ENCODE measurements at regions not wholly inside any gene's neighbourhood (a gene's known extent, or its start where the extent isn't known, plus 50 kb on each side); places are given as distances from the start of the nearest gene placed in this dataset.
"Not testable (repeated sequence)": the region's sequence is repeated elsewhere in the genome, so short reads cannot be mapped to it uniquely, and the experiment has no call there.

DNA sequence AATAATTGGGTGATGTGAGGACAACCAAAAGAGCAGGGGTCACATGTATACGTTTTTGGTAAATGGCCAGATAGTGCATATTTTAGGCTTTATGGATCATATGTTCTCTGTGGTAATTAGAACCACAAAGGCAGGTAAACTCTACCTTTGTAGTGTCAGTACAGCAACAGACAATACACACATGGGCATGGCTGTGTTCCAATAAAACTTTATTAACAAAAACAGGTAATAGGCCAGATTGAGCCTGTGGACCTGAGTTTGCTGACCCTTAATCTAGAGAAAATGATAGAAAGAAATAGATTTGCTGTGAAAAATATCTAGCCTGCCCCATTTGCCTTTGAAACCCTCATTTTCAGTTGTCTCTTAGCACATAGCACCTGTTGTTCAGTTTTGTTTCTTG lies 177.2 kb upstream of the CXCR4 start:
- peaks cover 13% of the 10 kb centered on the region for H3K4me1 Mint-ChIP-seq (ENCODE audit: low read depth)
- H3K4me3 Mint-ChIP-seq: no peak overlapping the region
- intact Hi-C loops (cut with micrococcal nuclease): no loop called here
- H3K27me3 Mint-ChIP-seq (ENCODE audit: insufficient read depth): no peaks in the 10 kb centered on the region
- H3K9me3 Mint-ChIP-seq: no peaks in the 10 kb centered on the region
- no peaks in the 10 kb centered on the region for H3K36me3 Mint-ChIP-seq (ENCODE audit: low read depth)
- H3K27ac Mint-ChIP-seq: no peak overlapping the region
- DNase-seq (ENCODE audit: low spot score): no peak

DNA sequence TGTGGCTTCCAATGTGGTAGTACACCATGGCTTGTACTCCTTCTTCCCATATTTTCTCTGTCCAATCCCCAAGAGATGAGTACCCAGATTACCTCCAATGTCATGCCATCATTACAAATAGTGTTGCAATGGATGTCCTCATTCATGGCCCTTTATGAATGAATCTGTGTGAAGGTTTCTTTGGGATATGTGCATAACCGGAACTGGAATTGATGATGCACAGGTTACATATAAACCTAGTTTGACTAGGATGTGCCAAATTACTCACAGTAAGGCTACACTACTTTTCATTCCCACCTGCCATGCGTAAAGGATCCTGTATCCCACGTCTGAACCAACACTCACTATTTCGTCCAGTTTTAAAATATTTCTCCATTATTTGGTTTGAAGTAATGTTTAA lies 173.9 kb upstream of the CXCR4 start:
- peaks cover 3% of the 10 kb centered on the region for H3K27me3 Mint-ChIP-seq (ENCODE audit: insufficient read depth)
- H3K9me3 Mint-ChIP-seq: no peaks in the 10 kb centered on the region
- intact Hi-C loops (cut with micrococcal nuclease): no loop called here
- no peak overlapping the region for H3K27ac Mint-ChIP-seq
- no peak overlapping the region for H3K4me3 Mint-ChIP-seq
- peaks cover 2% of the 10 kb centered on the region for H3K36me3 Mint-ChIP-seq (ENCODE audit: low read depth)
- DNase-seq (ENCODE audit: low spot score): no peak
- peaks cover 7% of the 10 kb centered on the region for H3K4me1 Mint-ChIP-seq (ENCODE audit: low read depth)

DNA sequence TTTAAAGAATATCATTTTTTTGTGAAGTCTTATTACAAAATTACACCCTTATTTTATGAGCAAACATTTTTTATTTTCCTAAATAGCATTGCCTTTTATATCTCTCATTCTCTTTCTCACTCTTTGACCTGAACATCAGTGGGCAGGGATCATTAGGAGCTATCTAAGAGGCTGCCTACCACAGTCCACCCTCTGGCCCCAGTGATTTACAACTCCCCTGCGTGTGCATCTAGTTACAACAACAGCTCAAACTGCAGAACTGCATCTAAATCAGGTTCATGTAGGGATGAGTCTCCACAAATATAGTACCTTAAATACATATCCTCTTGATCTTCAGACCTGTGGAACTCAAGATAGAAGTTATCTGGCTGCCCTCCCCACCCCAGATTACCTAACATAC lies 172.4 kb upstream of the CXCR4 start:
- H3K27me3 Mint-ChIP-seq (ENCODE audit: insufficient read depth): peaks cover 3% of the 10 kb centered on the region
- no peak overlapping the region for H3K4me3 Mint-ChIP-seq
- no peaks in the 10 kb centered on the region for H3K9me3 Mint-ChIP-seq
- H3K27ac Mint-ChIP-seq: no peak overlapping the region
- H3K36me3 Mint-ChIP-seq (ENCODE audit: low read depth): peaks cover 8% of the 10 kb centered on the region
- intact Hi-C loops (cut with micrococcal nuclease): no loop called here
- H3K4me1 Mint-ChIP-seq (ENCODE audit: low read depth): peaks cover 15% of the 10 kb centered on the region
- no peak for DNase-seq (ENCODE audit: low spot score)

DNA sequence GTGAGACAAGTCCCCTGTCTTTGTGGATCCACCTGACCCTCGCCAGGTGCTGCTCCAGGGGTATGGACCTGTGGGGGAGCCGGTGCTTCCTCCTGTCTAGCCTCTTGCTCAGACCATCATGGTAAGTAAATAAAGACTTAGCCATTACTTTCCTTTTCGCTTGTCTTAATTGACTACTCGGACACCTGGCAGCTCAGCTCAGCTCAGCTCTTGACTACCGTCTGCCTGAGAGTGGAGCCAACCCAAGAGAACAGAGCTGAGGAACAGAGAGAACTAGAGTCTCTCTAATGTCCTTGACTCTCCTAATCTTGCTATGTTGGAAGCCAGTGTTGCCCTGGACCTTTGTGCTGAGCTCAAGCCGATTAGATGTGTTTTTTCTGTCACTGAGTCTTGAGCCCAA lies 170.3 kb upstream of the CXCR4 start:
- H3K4me3 Mint-ChIP-seq: no peak overlapping the region
- H3K36me3 Mint-ChIP-seq (ENCODE audit: low read depth): peaks cover 8% of the 10 kb centered on the region
- H3K4me1 Mint-ChIP-seq (ENCODE audit: low read depth): peaks cover 33% of the 10 kb centered on the region
- intact Hi-C loops (cut with micrococcal nuclease): no loop called here
- H3K27me3 Mint-ChIP-seq (ENCODE audit: insufficient read depth): peaks cover 3% of the 10 kb centered on the region
- DNase-seq (ENCODE audit: low spot score): no peak
- no peak overlapping the region for H3K27ac Mint-ChIP-seq
- H3K9me3 Mint-ChIP-seq: no peaks in the 10 kb centered on the region

DNA sequence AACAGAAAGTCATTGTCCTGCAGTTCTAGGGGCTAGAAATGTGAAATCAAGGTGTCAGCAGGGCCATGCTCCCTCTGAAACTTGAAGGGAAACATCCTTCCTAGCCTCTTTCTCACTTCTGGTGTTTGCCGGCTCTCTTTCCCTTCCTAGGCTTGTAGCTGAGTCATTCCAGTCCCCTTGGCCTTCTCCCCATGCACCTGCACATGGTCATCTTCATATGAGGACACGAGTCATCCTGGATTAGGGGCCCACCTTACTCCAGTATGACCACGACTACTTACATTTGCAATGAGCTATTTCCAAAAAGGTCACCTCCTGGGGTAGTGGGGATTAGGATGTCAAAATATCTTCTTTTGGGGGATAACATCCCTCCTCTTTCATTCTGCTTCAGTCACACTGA lies 168.5 kb upstream of the CXCR4 start:
- peaks cover 3% of the 10 kb centered on the region for H3K27me3 Mint-ChIP-seq (ENCODE audit: insufficient read depth)
- no peaks in the 10 kb centered on the region for H3K9me3 Mint-ChIP-seq
- peaks cover 8% of the 10 kb centered on the region for H3K36me3 Mint-ChIP-seq (ENCODE audit: low read depth)
- H3K4me3 Mint-ChIP-seq: no peak overlapping the region
- H3K27ac Mint-ChIP-seq: no peak overlapping the region
- no peak for DNase-seq (ENCODE audit: low spot score)
- intact Hi-C loops (cut with micrococcal nuclease): no loop called here
- H3K4me1 Mint-ChIP-seq (ENCODE audit: low read depth): peaks cover 45% of the 10 kb centered on the region

DNA sequence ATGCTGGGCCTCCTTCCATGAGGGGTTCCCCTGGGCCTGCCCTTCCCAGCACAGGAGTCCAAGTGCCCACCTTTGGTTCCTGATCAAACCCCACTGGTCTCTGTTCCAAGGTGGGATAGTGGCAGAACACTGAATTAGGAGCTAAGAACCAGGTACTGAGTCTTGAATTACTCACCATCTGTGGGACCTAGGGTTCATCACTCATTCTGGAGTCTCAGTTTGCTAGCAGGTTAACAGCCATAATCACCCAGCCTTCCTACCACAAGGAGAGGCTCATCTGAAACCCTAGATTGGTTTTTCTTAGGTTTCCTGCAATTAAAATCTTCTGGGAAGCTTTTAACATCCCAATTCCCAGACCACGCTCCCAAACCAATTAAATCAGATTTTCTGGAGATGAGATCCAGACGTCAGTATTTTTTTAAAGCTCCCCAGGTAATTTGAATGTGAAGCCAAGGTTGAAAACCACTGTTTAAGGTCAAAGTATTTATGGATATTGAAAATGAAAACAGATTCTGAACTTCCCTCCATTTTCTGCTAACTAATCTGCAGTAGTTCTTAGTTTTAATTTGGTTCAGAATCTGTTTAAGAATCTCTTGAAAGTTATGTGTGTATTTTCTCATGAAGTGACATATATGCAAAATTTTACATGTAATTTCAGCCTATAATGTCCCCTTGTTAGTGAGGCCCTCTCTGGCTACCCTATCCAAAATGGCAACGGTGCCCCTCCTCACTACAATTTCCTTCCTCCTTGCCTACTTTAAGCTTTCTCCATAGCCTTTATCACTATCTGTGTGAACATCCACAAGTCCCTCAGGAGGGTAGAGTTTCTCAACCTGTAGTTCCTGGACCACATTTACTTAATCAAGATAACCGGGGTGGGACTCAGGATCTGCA lies 166.5 kb upstream of the CXCR4 start:
- H3K4me1 Mint-ChIP-seq (ENCODE audit: low read depth): peaks cover 64% of the 10 kb centered on the region
- DNase-seq (ENCODE audit: low spot score): no peak
- peaks cover 12% of the 10 kb centered on the region for H3K36me3 Mint-ChIP-seq (ENCODE audit: low read depth)
- no peaks in the 10 kb centered on the region for H3K9me3 Mint-ChIP-seq
- intact Hi-C loops (cut with micrococcal nuclease): loop anchor here (2.0 to 5.0 kb wide), 2 partner anchors 20 to 47 kb away; no protein-coding TSS in a partner anchor
- H3K27ac Mint-ChIP-seq: peak overlapping the region; percentile 7
- H3K4me3 Mint-ChIP-seq: no peak overlapping the region
- peaks cover 3% of the 10 kb centered on the region for H3K27me3 Mint-ChIP-seq (ENCODE audit: insufficient read depth)

DNA sequence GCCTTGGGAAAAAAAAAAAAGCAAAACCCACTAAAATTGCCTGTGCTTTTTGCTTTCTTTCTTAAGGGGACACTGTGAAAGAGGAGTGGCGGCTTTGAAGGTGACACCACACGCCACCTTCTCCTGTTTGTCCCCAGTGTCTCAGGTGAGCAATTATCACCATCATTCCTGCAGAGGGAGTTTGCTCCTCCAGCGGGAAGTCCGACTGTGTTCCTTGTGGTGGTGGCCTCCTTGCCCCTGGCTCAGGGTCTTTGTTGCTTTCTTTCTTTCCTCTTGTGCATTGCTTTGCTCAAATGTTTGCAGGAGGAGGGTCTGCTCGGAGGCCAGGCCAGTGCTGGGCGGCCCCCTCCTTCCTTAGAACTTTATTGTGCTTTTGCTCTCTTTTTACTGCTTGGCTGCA lies 164.3 kb upstream of the CXCR4 start:
- H3K27ac Mint-ChIP-seq: peak overlapping the region; percentile 75
- no peaks in the 10 kb centered on the region for H3K9me3 Mint-ChIP-seq
- peaks cover 67% of the 10 kb centered on the region for H3K4me1 Mint-ChIP-seq (ENCODE audit: low read depth)

DNA sequence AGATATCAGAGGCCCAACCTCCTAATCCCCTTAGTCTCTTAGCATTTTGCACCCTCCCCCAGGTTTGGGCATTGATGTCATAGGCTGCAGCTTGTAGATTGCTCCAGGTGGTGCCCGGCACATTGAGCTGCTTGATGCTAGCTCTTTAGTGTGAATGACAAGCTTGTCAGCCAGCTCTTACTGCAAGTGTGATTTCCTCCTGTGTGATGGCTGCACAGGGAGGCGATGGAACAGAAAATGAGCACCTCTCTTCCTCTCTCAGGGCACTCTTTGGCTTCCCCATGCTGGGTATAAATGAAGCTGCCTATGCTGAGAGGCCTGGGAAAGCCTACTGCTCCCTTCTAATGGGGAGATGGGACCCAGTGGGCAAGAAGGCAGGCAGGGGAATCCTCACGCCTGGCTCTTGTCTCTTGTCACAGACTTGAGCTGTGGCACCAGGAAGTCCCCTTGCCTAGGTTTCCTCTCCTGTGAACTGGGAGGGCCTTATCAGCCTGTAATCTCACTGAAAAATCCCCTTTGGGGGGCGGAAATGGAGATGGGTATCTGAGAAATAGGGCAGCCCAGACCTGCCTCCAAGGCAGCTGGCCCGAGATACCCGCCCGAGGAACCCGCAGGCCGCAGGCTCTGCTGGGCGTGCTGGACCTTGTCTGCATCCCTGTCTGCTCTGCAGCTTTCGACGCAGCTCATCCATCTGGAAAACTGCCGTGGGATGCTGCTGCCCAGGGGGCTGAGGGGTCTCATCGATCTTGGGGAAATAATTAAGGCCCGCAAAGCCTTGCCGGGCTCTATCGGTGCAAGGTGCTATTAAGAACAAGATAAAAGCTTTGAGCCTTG lies 163.5 kb upstream of the CXCR4 start:
- H3K4me1 Mint-ChIP-seq (ENCODE audit: low read depth): peaks cover 67% of the 10 kb centered on the region

More for the DNA sequence above, 164.3 kb upstream of the CXCR4 start:
- DNase-seq (ENCODE audit: low spot score): no peak
- Mint-ChIP-seq H3K27me3 (ENCODE audit: insufficient read depth) (peaks cover 3% of the 10 kb centered on the region), H3K4me3 (no peak overlapping the region), H3K36me3 (ENCODE audit: low read depth) (peaks cover 12% of the 10 kb centered on the region)
- intact Hi-C loops (cut with micrococcal nuclease): loop anchor here (5.0 kb wide), 1 partner anchor 45 kb away; no protein-coding TSS in a partner anchor

DNA sequence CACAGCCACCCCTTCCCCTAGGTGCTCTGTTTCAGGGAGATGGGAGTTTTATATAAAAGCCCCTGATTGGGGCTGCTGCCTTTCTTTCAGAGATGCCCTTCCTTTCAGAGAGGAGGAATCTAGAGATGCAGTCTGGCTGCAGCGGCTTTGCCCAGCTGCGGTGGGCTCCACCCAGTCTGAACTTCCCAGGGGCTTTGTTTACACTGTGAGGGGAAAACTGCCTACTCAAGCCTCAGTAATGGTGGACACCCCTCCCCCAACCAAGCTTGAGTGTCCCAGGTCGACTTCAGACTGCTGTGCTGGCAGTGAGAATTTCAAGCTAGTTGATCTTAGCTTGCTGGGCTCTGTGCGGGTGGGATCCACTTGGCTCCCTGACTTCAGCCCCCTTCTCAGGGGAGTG lies 148.4 kb upstream of the CXCR4 start:
- H3K4me1 Mint-ChIP-seq (ENCODE audit: low read depth); H3K27me3 Mint-ChIP-seq (ENCODE audit: insufficient read depth); H3K4me3 Mint-ChIP-seq; H3K27ac Mint-ChIP-seq; intact Hi-C loops (cut with micrococcal nuclease); H3K36me3 Mint-ChIP-seq (ENCODE audit: low read depth); DNase-seq (ENCODE audit: low spot score): not testable (repeated sequence)
- peaks cover 44% of the 10 kb centered on the region for H3K9me3 Mint-ChIP-seq

More for the DNA sequence above, 163.5 kb upstream of the CXCR4 start:
- peak overlapping the region; percentile 38 for H3K4me3 Mint-ChIP-seq
- peak overlapping the region; percentile 81 for H3K27ac Mint-ChIP-seq
- H3K36me3 Mint-ChIP-seq (ENCODE audit: low read depth): peaks cover 10% of the 10 kb centered on the region
- peak; percentile 56 for DNase-seq (ENCODE audit: low spot score)
- no peaks in the 10 kb centered on the region for H3K9me3 Mint-ChIP-seq
- intact Hi-C loops (cut with micrococcal nuclease): loop anchor here (5.0 kb wide), 1 partner anchor 44 kb away; no protein-coding TSS in a partner anchor
- H3K27me3 Mint-ChIP-seq (ENCODE audit: insufficient read depth): no peaks in the 10 kb centered on the region

DNA sequence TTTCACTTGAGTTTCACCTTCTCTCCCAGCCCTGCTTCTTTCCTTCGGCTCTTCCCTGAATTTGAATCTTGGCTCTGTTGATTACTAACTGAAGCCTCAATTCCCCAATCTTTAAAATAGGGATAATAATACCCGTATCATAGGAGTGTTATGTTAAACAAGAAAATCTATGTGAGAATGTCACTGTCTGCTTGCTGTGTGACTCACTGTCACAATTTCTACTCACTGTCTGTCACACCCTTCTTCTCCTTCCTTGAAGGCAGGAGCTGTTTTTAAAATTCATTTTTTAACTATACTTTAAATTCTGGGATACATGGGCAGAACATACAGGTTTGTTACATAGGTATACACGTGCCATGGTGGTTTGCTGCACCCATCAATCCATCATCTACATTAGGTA lies 141.6 kb upstream of the CXCR4 start:
- intact Hi-C loops (cut with micrococcal nuclease): no loop called here

DNA sequence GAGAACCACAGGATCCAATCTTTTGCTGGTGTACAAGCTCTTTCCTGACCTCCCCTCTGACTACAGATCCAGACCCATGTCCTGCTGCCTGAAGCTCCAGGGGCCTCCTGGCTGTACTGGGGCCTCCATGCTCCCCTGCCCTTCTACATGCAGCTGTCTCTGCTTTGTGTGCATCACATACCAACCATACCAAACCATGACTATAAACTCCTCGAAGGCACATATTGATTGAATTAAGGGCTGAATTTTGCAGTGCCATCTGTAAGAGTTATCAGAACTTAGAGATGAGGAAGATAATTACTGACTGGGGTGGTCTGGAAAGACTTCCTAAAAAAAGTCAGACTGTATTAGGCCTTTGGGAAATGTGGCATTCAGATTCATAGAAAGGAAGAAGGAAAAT lies 139.9 kb upstream of the CXCR4 start:
- no peaks in the 10 kb centered on the region for H3K36me3 Mint-ChIP-seq (ENCODE audit: low read depth)
- H3K4me3 Mint-ChIP-seq: no peak overlapping the region
- H3K9me3 Mint-ChIP-seq: no peaks in the 10 kb centered on the region
- no peak overlapping the region for H3K27ac Mint-ChIP-seq
- peaks cover 7% of the 10 kb centered on the region for H3K4me1 Mint-ChIP-seq (ENCODE audit: low read depth)
- intact Hi-C loops (cut with micrococcal nuclease): no loop called here
- peaks cover 5% of the 10 kb centered on the region for H3K27me3 Mint-ChIP-seq (ENCODE audit: insufficient read depth)
- DNase-seq (ENCODE audit: low spot score): no peak

More for the DNA sequence above, 141.6 kb upstream of the CXCR4 start:
- H3K27me3 Mint-ChIP-seq (ENCODE audit: insufficient read depth): peaks cover 5% of the 10 kb centered on the region
- peaks cover 12% of the 10 kb centered on the region for H3K9me3 Mint-ChIP-seq
- peaks cover 5% of the 10 kb centered on the region for H3K36me3 Mint-ChIP-seq (ENCODE audit: low read depth)
- H3K27ac Mint-ChIP-seq: no peak overlapping the region
- no peak overlapping the region for H3K4me3 Mint-ChIP-seq
- peaks cover 7% of the 10 kb centered on the region for H3K4me1 Mint-ChIP-seq (ENCODE audit: low read depth)
- DNase-seq (ENCODE audit: low spot score): no peak

DNA sequence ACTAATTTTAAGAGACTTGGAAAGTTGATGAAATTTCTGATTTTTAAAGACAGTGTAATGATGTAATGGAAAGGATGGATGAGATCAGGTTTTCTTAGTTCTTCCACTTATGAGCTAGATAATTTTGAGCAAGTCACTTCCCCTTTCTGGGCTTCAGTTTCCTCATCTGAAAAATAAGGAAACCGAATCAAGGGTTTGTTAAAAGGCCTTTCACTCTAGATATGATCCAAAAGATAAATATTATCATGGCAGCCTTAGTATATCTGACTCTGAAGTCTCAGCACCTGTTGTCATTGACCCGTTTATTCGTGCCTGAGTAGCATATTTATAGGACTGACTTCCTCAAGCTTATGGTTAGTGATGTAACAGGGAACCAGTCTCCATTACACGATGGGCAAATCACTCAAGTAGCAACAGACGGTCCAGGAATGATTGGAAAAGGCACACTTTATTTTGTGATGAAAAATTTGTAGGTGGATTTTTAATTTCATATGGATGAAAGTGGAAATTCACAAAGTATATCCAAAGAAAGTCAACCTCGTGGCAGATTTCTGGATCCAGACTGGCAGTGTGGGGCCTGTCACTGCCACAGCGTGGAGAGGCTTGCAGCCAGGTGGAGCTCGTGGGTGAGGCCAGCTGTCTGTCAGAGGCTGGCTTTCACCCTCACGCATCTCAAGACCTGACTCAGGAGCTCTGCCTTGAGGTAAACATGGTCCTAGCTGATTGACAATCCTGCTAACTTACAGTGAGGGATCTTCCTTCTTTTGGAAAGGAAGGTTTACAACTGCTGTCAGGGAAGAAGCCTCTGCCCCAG lies 137.9 kb upstream of the CXCR4 start:
- H3K4me3 Mint-ChIP-seq: no peak overlapping the region
- no peak for DNase-seq (ENCODE audit: low spot score)
- H3K27ac Mint-ChIP-seq: no peak overlapping the region
- no peaks in the 10 kb centered on the region for H3K36me3 Mint-ChIP-seq (ENCODE audit: low read depth)
- peaks cover 12% of the 10 kb centered on the region for H3K4me1 Mint-ChIP-seq (ENCODE audit: low read depth)
- intact Hi-C loops (cut with micrococcal nuclease): no loop called here
- H3K9me3 Mint-ChIP-seq: no peaks in the 10 kb centered on the region
- peaks cover 5% of the 10 kb centered on the region for H3K27me3 Mint-ChIP-seq (ENCODE audit: insufficient read depth)

All from activated T-helper 1 cell treated with anti-CD3 and anti-CD28 coated beads, Interleukin-12 subunit alpha, Interleukin-12 subunit beta, Interleukin-2, Interleukin-4 antibody, amounts not matched to agents 30 ng/mL and 10 ng/mL and 1 ng/mL, durations not matched to agents 14 hours and 24 hours and 36 hours (primary cell).